ENCODE measurements at regions not wholly inside any gene's neighbourhood (a gene's known extent, or its start where the extent isn't known, plus 50 kb on each side); places are given as distances from the start of the nearest gene placed in this dataset.

DNA sequence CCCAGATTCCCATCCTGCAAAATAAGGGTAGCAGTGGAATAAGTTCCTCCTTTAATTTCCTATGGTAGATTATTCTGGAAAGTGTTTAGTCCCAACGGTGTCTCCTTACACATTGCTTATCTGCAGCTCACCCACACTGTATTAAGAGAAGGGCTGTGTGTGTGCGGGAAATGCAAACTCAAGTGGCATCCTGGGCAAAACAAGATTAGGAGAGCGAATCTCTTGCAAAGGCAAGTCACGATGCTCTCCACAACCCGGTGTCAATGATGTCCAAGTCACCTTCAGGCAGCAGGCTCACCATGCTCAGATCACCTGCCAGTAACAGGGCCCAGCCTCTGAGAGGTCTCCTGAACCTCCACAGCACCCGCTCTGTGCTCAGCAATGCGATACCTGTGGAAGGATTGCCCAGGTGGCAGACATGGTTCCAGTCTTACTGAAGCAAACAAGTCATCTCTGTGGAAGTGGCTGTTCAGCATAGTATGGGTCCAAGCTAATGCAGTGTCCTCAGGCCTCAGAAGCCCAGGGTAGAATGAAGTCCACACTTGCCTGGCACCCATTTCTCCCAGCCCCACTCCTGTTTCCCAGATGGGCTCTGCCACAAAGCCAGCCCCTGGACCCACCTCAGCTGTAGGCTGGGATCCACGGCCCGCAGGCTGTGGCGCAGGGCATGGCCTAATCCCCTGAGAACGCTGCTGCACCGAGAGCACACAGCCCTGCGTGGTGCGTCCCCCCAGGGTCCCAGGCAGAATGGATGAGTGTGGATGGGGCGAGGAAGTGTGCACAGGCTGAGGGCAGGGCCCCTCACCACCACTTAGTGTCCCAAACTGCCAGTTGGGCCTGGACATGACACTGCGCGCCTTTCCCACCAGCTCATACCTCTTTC, 101.2 kb downstream of the PXDC1 start:
- ChIA-PET CTCF (interaction anchor here (0.7 kb wide), 1 partner anchor 61 kb away, joined by 3 read pairs; no protein-coding TSS in a partner anchor), POLR2A (ENCODE audit: unreplicated experiment) (no interaction called here)
- H2BK15ac ChIP-seq (ENCODE audit: low read depth, low read length), result no peak overlapping the region
- no peak overlapping the region for H3K23ac ChIP-seq (ENCODE audit: low read depth, low read length)
- no peaks in the 10 kb centered on the region for H3K9me1 ChIP-seq (ENCODE audit: insufficient read depth, low read length)
- H2AK9ac ChIP-seq (replicated peaks; ENCODE audit: low read depth, low read length, poor library complexity), result no peak overlapping the region
- DNase-seq (no peak), ATAC-seq (ENCODE audit: low read depth) (no peak)
- H4K20me1 ChIP-seq (ENCODE audit: insufficient read depth, low read length), result no peaks in the 10 kb centered on the region
- H3K4me1 ChIP-seq (ENCODE audit: control insufficient read depth, insufficient read depth, low read length), result no peaks in the 10 kb centered on the region
- no peak overlapping the region for H3K4me3 ChIP-seq (ENCODE audit: insufficient read depth, low read depth, low read length)
- dilution Hi-C loops (cut with HindIII; ENCODE audit: low sequenced_read_pairs, unreplicated experiment) (no loop called here), in situ Hi-C loops (cut with MboI; ENCODE audit: low sequenced_read_pairs) (no loop called here), intact Hi-C loops (cut with micrococcal nuclease) (no loop called here)
- H2AFZ ChIP-seq (replicated peaks; ENCODE audit: low read length, poor library complexity), result no peak overlapping the region
- H3K36me3 ChIP-seq (ENCODE audit: control insufficient read depth, insufficient read depth, low read length), result no peaks in the 10 kb centered on the region
- no peak overlapping the region for H3K27ac ChIP-seq (ENCODE audit: insufficient read depth, low read length)
- H3K4me2 ChIP-seq (ENCODE audit: low read depth, low read length), result no peak overlapping the region
- H4K91ac ChIP-seq (ENCODE audit: insufficient read depth, low read depth, low read length), result no peak overlapping the region
- no peak overlapping the region for H2AK5ac ChIP-seq (ENCODE audit: low read depth, low read length)
- no peak overlapping the region for H3K56ac ChIP-seq (ENCODE audit: extremely low read depth, insufficient read depth, low read length)
- no peak overlapping the region for H3K18ac ChIP-seq (ENCODE audit: low read depth, low read length)
- H2BK5ac ChIP-seq (ENCODE audit: low read depth, low read length, poor library complexity, severe bottlenecking), result no peak overlapping the region
- no peaks in the 10 kb centered on the region for H3K79me1 ChIP-seq (ENCODE audit: low read depth in 1 of 2, low read length in 2 of 2)
- no peak overlapping the region for H3K4ac ChIP-seq (ENCODE audit: low read depth, low read length)
- TF ChIP-seq FOS (IDR thresholded peaks at IDR 0.05; ENCODE audit: low read depth, low read length) (no peak), POLR2A (IDR thresholded peaks at IDR 0.05; ENCODE audit: low read depth, low read length) (no peak), RCOR1 (IDR thresholded peaks at IDR 0.05; ENCODE audit: insufficient replicate concordance, low read length) (no peak), RAD21 (IDR thresholded peaks at IDR 0.05; ENCODE audit: low read length) (no peak), SMC3 (IDR thresholded peaks at IDR 0.05; ENCODE audit: low read depth, low read length) (no peak), NFE2L2 (IDR thresholded peaks at IDR 0.05; ENCODE audit: low read depth, low read length) (no peak), CHD1 (IDR thresholded peaks at IDR 0.05; ENCODE audit: low read depth, low read length) (no peak), CEBPB (IDR thresholded peaks at IDR 0.05; ENCODE audit: low read depth, low read length) (no peak)
- H4K5ac ChIP-seq (ENCODE audit: low read depth, low read length), result no peak overlapping the region
- no TSS peak for BruUV-seq (replicated peaks)
- no peak overlapping the region for H3K14ac ChIP-seq (replicated peaks; ENCODE audit: low read depth, low read length)
- no peak overlapping the region for H2BK20ac ChIP-seq (ENCODE audit: low read depth, low read length)
- no peak overlapping the region for H2BK120ac ChIP-seq (ENCODE audit: low read depth, low read length)
- no peak overlapping the region for H4K8ac ChIP-seq (ENCODE audit: low read depth in 2 of 2, low read length in 2 of 2)
- 78% methylated on average over 3 of the region's 17 CpGs; no CpG with 5 or more reads in 1 of the 2 experiments for WGBS, 2 experiments (ENCODE audit: extremely low coverage in 2 of 2, insufficient read length in 1 of 2)
- peaks cover 42% of the 10 kb centered on the region for H3K27me3 ChIP-seq (ENCODE audit: control insufficient read depth, insufficient read depth, low read length)
- H3K9me3 ChIP-seq (ENCODE audit: control insufficient read depth, insufficient read depth, low read length), result 0 out of 2 replicates have a peak, but pooled peaks cover 2% of the 10 kb centered on the region
- no peak overlapping the region for H3K9ac ChIP-seq (ENCODE audit: low read depth, low read length)
